Activated B cell treated with CpG ODN at 0.5 μM for 24 hours (primary cell): ENCODE measurements at regions not wholly inside any gene's neighbourhood (a gene's known extent, or its start where the extent isn't known, plus 50 kb on each side); places are given as distances from the start of the nearest gene placed in this dataset.

Experiments
- ATAC-seq: fragments of 200-7000 bp; cut with Tn5 transposase; one replicate; pipeline ENCODE4 v1.10.0; 2021; ENCODE audit warnings: low read depth, mild to moderate bottlenecking, moderate library complexity
- CTCF ChIA-PET: fragments of 350-600 bp; sonication (Branson Sonifier 250); formaldehyde crosslinking; loops from one replicate; lab custom pipeline; 2021; ENCODE audit warnings: antibody characterized with exemption; lab: Charles Lee
- POLR2A ChIA-PET: fragments of 350-600 bp; sonication (Branson Sonifier 250); formaldehyde crosslinking; loops from one replicate; lab custom pipeline; 2021; ENCODE audit warnings: antibody characterized with exemption; lab: Charles Lee
- DNase-seq: peaks from one replicate; pipeline ENCODE4 v3.0.0; 2022
- H3K27ac Mint-ChIP-seq: one replicate; pipeline ENCODE4 v1.8.0; 2020; ENCODE audit warnings: mixed read lengths
- H3K27me3 Mint-ChIP-seq: one replicate; pipeline ENCODE4 v1.8.0; 2021; ENCODE audit warnings: mixed read lengths
- H3K36me3 Mint-ChIP-seq: one replicate; pipeline ENCODE4 v1.8.0; 2021; ENCODE audit warnings: low read depth, mixed read lengths
- H3K4me1 Mint-ChIP-seq: one replicate; pipeline ENCODE4 v1.8.0; 2021; ENCODE audit warnings: mixed read lengths
- H3K4me3 Mint-ChIP-seq: one replicate; pipeline ENCODE4 v1.8.0; 2020; ENCODE audit warnings: mild to moderate bottlenecking, mixed read lengths
- H3K9me3 Mint-ChIP-seq: one replicate; pipeline ENCODE4 v1.8.0; 2020; ENCODE audit warnings: mixed read lengths
- CTCF ChIP-seq: fragments of 200-600 bp; IDR thresholded peaks from one replicate; pipeline ENCODE4 v1.8.0; 2022; ENCODE audit warnings: antibody characterized with exemption, mild to moderate bottlenecking
- intact Hi-C: fragments of 100-400 bp; cut with micrococcal nuclease; formaldehyde crosslinking; loops from one replicate; pipeline ENCODE4 v1.15.1; 2024

GRCh38 chr13:50209631-50210030, 194.4 kb downstream of the KCNRG start:
- H3K27ac Mint-ChIP-seq: no peak overlapping the region
- peaks cover 12% of the 10 kb centered on the region for H3K4me1 Mint-ChIP-seq
- no peak for TF ChIP-seq CTCF
- no peaks in the 10 kb centered on the region for H3K27me3 Mint-ChIP-seq
- no peak for ATAC-seq
- DNase-seq: no peak
- H3K4me3 Mint-ChIP-seq: no peak overlapping the region
- intact Hi-C loops: loop anchor here (2.0 kb wide), 1 partner anchor 17 kb away; no protein-coding TSS in a partner anchor
- ChIA-PET POLR2A (interaction anchor here (1.5 to 2.2 kb wide), 2 partner anchors 27 to 84 kb away, joined by 3 to 6 read pairs; no protein-coding TSS in a partner anchor), CTCF (no interaction called here)
- no peaks in the 10 kb centered on the region for H3K36me3 Mint-ChIP-seq
- H3K9me3 Mint-ChIP-seq: peaks cover 9% of the 10 kb centered on the region

- Mint-ChIP-seq H3K4me1 (peaks cover 10% of the 10 kb centered on the region), H3K36me3 (no peaks in the 10 kb centered on the region), H3K27me3 (no peaks in the 10 kb centered on the region), H3K9me3 (peaks cover 12% of the 10 kb centered on the region), H3K4me3 (no peak overlapping the region), H3K27ac (no peak overlapping the region)
- ChIA-PET CTCF (no interaction called here), POLR2A (no interaction called here)
- intact Hi-C loops: no loop called here
- DNase-seq (no peak), ATAC-seq (no peak)
- no peak for TF ChIP-seq CTCF
Measured at GRCh38 chr13:50213526-50213925, 198.3 kb downstream of the KCNRG start.

GRCh38 chr13:50214514-50214913, 199.3 kb downstream of the KCNRG start:
- CTCF ChIA-PET: no interaction called here
- ATAC-seq (no peak), DNase-seq (no peak)
- Mint-ChIP-seq H3K36me3 (no peaks in the 10 kb centered on the region), H3K4me1 (peaks cover 1% of the 10 kb centered on the region), H3K9me3 (peaks cover 12% of the 10 kb centered on the region), H3K27ac (no peak overlapping the region), H3K4me3 (no peak overlapping the region), H3K27me3 (no peaks in the 10 kb centered on the region)
- POLR2A ChIA-PET: interaction anchor here (1.0 kb wide), 1 partner anchor 10 kb away, joined by 3 read pairs; no protein-coding TSS in a partner anchor
- no peak for TF ChIP-seq CTCF
- intact Hi-C loops: no loop called here

GRCh38 chr13:50215399-50215798, 200.2 kb downstream of the KCNRG start:
- intact Hi-C loops: no loop called here
- no peak for DNase-seq
- no peak overlapping the region for H3K27ac Mint-ChIP-seq
- H3K36me3 Mint-ChIP-seq: no peaks in the 10 kb centered on the region
- no peak for TF ChIP-seq CTCF
- H3K27me3 Mint-ChIP-seq: no peaks in the 10 kb centered on the region
- no peaks in the 10 kb centered on the region for H3K4me1 Mint-ChIP-seq
- POLR2A ChIA-PET: no interaction called here
- CTCF ChIA-PET: no interaction called here
- ATAC-seq: no peak
- H3K9me3 Mint-ChIP-seq: peaks cover 15% of the 10 kb centered on the region
- no peak overlapping the region for H3K4me3 Mint-ChIP-seq

- H3K4me1 Mint-ChIP-seq: peaks cover 19% of the 10 kb centered on the region
- no peak for TF ChIP-seq CTCF
- intact Hi-C loops: loop anchor here (5.0 kb wide), 1 partner anchor 87 kb away; no protein-coding TSS in a partner anchor
- peaks cover 6% of the 10 kb centered on the region for H3K9me3 Mint-ChIP-seq
- no peak overlapping the region for H3K27ac Mint-ChIP-seq
- ChIA-PET POLR2A (no interaction called here), CTCF (no interaction called here)
- ATAC-seq (no peak), DNase-seq (no peak)
- no peak overlapping the region for H3K4me3 Mint-ChIP-seq
- no peaks in the 10 kb centered on the region for H3K36me3 Mint-ChIP-seq
- no peaks in the 10 kb centered on the region for H3K27me3 Mint-ChIP-seq
Measured at GRCh38 chr13:50219743-50220142, 204.5 kb downstream of the KCNRG start.
